ENCODE measurements at regions not wholly inside any gene's neighbourhood (a gene's known extent, or its start where the extent isn't known, plus 50 kb on each side); places are given as distances from the start of the nearest gene placed in this dataset.

- ChIA-PET POLR2A (no interaction called here), RAD21 (ENCODE audit: unreplicated experiment) (no interaction called here), SMC1A (ENCODE audit: uncharacterized antibody, unreplicated experiment) (no interaction called here), CTCF (no interaction called here)
- H3K9ac ChIP-seq (ENCODE audit: control insufficient read depth, insufficient read depth, low read length), result no peak overlapping the region
- WGBS (ENCODE audit: insufficient coverage, insufficient replicate concordance, low lambda C conversion rate, missing lambda C conversion rate), result 63% methylated on average over 4 of the region's 4 CpGs
- no TSS peak for BruUV-seq (replicated peaks)
- H3K9me3 ChIP-seq (replicated peaks; ENCODE audit: control insufficient read depth, insufficient read depth, low read length), result no peaks in the 10 kb centered on the region
- H3K27me3 ChIP-seq (replicated peaks in 1 of 2; ENCODE audit: control insufficient read depth in 2 of 2, insufficient read depth in 2 of 2, low read length in 1 of 2), result no peaks in the 10 kb centered on the region
- H3K79me2 ChIP-seq (ENCODE audit: control insufficient read depth, insufficient read depth, low read length), result no peaks in the 10 kb centered on the region
- intact Hi-C loops (cut with micrococcal nuclease; ENCODE audit: unreplicated experiment) (no loop called here), in situ Hi-C loops (cut with MboI) (no loop called here)
- DNase-seq (ENCODE audit: low read depth, low spot score) (no peak), ATAC-seq (no peak), FAIRE-seq (no peak)
- H3K36me3 ChIP-seq (ENCODE audit: control insufficient read depth in 2 of 2, insufficient read depth in 2 of 2, low read length in 1 of 2), result no peaks in the 10 kb centered on the region
- no peak overlapping the region for H3K27ac ChIP-seq (ENCODE audit: control insufficient read depth, insufficient read depth)
- H3K4me3 ChIP-seq, result no peak overlapping the region
- H4K20me1 ChIP-seq (ENCODE audit: control insufficient read depth, insufficient read depth), result no peaks in the 10 kb centered on the region
- no peaks in the 10 kb centered on the region for H3K4me1 ChIP-seq (ENCODE audit: control insufficient read depth, insufficient read depth, low read length)
- no peak overlapping the region for H2AFZ ChIP-seq (ENCODE audit: control insufficient read depth, low read depth, low read length)
- no peak overlapping the region for H3K4me2 ChIP-seq (ENCODE audit: control insufficient read depth, insufficient read depth)
- no peak for TF ChIP-seq IRF4 (IDR thresholded peaks at IDR 0.05; ENCODE audit: low read depth, low read length)
- no peak for TF ChIP-seq JUNB (IDR thresholded peaks at IDR 0.05)
- no peak for TF ChIP-seq NKRF (conservative IDR thresholded peaks at IDR 0.05)
- no peak for TF ChIP-seq NR2C2 (IDR thresholded peaks at IDR 0.05; ENCODE audit: borderline replicate concordance, control insufficient read depth, insufficient read length, low read depth)
- no peak for TF ChIP-seq SUZ12 (IDR thresholded peaks at IDR 0.05; ENCODE audit: unreplicated experiment)
- TF ChIP-seq, protein P1, sequence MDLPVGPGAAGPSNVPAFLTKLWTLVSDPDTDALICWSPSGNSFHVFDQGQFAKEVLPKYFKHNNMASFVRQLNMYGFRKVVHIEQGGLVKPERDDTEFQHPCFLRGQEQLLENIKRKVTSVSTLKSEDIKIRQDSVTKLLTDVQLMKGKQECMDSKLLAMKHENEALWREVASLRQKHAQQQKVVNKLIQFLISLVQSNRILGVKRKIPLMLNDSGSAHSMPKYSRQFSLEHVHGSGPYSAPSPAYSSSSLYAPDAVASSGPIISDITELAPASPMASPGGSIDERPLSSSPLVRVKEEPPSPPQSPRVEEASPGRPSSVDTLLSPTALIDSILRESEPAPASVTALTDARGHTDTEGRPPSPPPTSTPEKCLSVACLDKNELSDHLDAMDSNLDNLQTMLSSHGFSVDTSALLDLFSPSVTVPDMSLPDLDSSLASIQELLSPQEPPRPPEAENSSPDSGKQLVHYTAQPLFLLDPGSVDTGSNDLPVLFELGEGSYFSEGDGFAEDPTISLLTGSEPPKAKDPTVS (IDR thresholded peaks at IDR 0.05; ENCODE audit: low read depth, low read length), result no peak
- TF ChIP-seq LARP7 (IDR thresholded peaks at IDR 0.05), result no peak
- TF ChIP-seq ETV6 (conservative IDR thresholded peaks at IDR 0.05 in 1 of 2, IDR thresholded peaks at IDR 0.05 in 1 of 2; ENCODE audit: borderline replicate concordance in 1 of 2, low read depth in 1 of 2), result no peak
- TF ChIP-seq SREBF2 (IDR thresholded peaks at IDR 0.05; ENCODE audit: low read length), result no peak
- no peak for TF ChIP-seq TCF12 (IDR thresholded peaks at IDR 0.05; ENCODE audit: low read depth, low read length)
- TF ChIP-seq, protein P2, sequence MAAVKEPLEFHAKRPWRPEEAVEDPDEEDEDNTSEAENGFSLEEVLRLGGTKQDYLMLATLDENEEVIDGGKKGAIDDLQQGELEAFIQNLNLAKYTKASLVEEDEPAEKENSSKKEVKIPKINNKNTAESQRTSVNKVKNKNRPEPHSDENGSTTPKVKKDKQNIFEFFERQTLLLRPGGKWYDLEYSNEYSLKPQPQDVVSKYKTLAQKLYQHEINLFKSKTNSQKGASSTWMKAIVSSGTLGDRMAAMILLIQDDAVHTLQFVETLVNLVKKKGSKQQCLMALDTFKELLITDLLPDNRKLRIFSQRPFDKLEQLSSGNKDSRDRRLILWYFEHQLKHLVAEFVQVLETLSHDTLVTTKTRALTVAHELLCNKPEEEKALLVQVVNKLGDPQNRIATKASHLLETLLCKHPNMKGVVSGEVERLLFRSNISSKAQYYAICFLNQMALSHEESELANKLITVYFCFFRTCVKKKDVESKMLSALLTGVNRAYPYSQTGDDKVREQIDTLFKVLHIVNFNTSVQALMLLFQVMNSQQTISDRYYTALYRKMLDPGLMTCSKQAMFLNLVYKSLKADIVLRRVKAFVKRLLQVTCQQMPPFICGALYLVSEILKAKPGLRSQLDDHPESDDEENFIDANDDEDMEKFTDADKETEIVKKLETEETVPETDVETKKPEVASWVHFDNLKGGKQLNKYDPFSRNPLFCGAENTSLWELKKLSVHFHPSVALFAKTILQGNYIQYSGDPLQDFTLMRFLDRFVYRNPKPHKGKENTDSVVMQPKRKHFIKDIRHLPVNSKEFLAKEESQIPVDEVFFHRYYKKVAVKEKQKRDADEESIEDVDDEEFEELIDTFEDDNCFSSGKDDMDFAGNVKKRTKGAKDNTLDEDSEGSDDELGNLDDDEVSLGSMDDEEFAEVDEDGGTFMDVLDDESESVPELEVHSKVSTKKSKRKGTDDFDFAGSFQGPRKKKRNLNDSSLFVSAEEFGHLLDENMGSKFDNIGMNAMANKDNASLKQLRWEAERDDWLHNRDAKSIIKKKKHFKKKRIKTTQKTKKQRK (IDR thresholded peaks at IDR 0.05; ENCODE audit: low read depth, low read length), result no peak
- TF ChIP-seq NFXL1 (IDR thresholded peaks at IDR 0.05; ENCODE audit: borderline replicate concordance), result no peak
- no peak for TF ChIP-seq JUND (IDR thresholded peaks at IDR 0.05; ENCODE audit: low read depth, low read length)
- no peak for TF ChIP-seq GATAD2B (conservative IDR thresholded peaks at IDR 0.05; ENCODE audit: low read depth)
- no peak for TF ChIP-seq ZNF622 (IDR thresholded peaks at IDR 0.05)
- no peak for TF ChIP-seq EGR1 (IDR thresholded peaks at IDR 0.05; ENCODE audit: borderline replicate concordance in 1 of 2, low read depth in 2 of 2, low read length in 2 of 2)
- no peak for TF ChIP-seq MEF2A (IDR thresholded peaks at IDR 0.05; ENCODE audit: insufficient read depth, low read depth, low read length)
These were observed 201.7 kb upstream of the MGAT5 start for GRCh38 chr2:134052173-134052572.

All from GM12878 (cell line).